ENCODE measurements at regions not wholly inside any gene's neighbourhood (a gene's known extent, or its start where the extent isn't known, plus 50 kb on each side); places are given as distances from the start of the nearest gene placed in this dataset.

DNA sequence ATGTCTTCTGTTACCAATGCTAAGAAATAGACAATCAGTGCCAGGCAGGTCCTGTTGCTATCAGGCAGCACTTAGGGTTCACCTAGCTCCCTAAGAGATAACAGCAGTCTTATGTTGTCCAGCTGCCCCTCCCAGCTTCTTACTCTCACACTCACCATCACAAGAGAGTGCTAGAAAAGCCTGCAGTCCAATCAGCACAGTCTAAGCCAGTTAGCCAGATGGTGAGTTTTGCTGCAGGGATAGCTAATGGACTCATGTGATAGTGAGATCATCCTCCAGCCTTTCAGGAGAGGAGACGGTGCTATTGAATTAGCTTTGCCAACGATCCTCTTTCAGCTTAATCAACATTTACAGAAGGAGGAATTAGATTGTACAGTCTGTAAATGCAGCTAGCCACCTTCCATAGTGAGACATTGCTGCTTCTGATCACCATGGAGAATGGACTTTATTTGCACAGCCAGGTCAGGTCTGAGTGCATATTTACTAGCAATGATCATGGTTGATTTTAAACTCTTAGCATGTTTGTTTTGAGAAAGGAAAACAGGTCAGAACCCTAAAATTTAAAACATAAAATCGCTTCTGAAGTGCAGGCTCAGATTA, 438.3 kb downstream of the CENPC start:
- DNase-seq = no peak

DNA sequence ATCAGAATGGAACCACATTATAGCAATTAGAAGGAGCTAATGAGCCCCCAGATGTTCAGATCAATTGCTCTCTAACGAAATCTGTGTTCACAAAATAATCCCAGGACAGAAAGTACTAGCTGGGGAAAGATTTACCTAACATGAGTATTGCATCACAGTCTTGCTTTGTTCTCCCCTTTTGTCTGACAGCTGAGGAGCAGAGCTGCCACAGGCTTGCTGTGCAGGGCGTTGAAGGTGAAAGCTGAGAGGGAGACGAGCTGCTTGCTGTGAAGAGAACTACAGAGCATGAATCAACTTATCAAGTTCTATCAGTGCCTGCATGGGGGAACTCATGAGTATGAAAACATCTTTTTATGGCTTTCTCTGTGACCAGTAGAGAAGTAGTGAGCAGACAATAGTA, 441.2 kb downstream of the CENPC start:
- no peak for DNase-seq

DNA sequence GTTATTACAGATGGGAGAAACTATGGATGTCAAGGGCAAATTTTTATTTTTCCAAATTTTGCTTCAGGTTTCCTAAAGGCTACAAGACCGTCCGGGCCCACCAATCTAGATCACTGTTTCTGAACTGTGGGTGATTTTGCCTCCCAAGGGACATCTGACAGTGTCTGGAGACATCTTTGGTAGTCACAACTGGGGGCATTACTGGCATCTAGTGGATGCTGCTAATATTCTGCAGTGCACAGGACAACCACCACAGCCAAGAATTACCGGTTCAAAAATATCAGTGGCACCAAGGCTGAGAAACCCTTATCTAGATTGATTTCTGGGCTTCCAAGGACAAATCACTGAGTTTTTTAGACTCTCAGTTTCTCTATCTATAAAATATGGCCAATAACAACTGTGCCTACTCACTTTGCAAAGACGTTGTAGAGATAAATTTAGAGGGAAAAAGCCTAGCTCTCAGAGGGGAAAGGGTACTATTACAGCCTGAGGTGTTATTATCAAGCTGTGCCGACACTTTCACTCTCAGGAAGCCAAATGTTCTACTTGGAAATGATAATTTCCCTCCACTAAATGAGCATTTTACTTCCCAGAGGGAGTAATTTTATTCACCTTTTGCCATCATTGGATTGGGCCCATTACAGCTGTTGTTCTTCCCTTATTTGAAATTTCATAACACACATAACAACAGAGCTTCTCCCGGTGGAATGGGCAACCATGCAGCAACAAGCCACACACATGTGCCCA, 442.1 kb downstream of the CENPC start:
- no peak for DNase-seq

DNA sequence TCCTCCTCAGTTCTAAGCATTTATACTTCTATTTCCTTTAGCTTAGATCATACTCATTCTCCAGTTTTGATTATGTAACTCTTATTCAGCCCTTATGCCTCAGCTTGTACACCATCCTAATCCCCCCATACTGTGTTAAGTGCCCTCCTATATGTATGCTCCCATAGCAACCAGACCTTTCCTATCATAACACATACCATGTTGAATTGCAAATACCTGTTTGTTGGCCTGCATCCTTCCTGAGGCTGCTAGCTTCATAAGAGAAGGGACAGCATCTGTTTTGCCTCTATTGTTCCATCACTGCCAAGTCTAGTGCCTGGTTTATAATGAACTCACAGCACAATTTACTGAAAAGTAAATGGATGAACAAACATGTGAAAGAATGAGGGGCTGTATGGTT, 443.7 kb downstream of the CENPC start:
- no peak for DNase-seq

DNA sequence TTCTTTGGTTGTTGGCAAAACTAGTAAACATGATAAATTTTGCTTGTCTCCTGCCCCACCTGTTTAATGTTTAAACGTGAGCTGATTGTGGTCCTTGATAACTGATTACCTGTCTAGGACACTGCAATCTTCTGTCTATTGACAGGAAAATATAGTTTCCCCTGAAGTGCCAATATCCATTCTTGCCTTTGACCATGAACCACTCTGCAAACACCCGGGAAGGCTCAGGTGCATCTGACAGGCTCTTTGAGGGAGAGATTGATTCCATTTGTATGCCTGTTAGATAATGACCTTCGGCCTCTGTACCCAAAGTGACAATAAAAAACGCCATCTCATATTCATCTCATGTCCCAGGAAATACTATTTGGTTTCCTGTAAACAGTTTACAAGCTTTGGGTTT, 453.0 kb downstream of the CENPC start:
- DNase-seq = no peak

DNA sequence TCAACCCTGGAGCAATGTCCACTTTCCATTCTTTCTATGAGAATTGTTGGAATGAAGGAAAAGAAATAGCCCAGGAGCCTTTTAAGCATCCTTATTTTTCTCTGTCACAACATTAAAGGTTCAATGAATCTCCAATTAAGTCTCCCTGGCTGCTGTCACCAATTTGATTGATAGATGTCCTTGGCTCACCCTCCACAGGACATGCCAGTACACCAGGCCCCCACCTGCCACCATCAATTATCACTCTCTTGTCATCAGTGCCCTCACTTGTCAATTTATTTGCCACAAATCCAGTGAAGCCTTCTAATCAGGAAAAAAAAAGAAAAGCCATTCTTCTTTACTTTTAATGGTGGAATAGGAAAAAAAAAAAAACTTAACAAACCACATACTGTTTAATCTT, 453.6 kb downstream of the CENPC start:
- no peak for DNase-seq

DNA sequence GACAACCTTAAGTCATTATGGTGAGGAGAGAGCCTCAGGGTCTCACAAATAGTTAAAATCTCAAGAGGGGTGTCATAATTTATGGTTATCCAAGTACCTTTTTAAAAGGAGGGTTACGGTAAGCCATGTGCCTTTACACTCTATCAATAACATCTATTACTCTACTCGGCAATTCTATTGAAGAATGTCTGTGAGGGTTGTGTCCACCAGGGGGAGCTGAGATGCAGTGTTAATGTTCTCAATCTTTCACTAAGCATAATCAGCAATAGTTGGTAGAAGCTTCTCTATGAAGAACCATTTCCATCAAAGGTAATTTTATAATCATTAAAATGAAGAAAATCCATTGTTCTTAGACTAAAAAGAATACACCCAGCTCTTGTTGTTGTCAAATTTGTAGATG, 457.4 kb downstream of the CENPC start:
- DNase-seq = no peak

DNA sequence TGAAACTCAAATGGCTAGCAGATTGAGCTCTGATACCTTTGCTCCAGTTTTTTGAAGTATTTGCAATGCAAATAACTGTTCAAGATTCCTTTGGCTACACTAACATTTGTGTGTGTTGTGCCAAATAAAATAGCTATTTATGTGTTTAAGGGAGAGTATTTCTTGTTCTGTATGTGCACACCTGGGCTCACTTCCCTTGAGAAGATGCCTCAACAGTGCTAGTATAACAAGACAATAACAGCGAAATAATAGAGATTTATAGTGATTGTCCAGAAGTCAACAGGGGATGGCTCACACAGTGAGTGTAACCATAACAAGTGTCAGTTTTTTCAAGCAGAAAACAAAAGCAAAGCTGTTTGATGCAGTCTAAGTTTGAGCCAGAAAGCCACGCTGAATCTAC, 460.5 kb downstream of the CENPC start:
- no peak for DNase-seq

DNA sequence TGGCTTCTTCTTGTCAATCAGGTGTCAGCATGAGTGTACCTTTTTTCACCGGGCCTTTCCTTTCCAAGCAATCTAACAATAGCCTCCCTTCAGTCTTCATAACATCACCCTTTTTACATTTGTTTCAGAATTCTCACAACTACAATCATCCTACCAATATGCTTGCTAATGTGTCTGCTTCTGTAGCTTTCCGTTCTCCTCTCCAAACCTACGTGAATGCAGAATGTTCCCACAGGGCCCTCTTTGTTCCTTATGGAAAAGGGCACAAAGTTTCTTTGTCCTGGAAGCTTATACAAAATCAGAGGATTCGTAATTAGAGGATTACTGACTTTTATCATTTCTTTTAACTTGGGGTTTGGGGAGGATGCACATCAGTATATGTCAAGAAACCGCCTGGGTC, 461.8 kb downstream of the CENPC start:
- no peak for DNase-seq

DNA sequence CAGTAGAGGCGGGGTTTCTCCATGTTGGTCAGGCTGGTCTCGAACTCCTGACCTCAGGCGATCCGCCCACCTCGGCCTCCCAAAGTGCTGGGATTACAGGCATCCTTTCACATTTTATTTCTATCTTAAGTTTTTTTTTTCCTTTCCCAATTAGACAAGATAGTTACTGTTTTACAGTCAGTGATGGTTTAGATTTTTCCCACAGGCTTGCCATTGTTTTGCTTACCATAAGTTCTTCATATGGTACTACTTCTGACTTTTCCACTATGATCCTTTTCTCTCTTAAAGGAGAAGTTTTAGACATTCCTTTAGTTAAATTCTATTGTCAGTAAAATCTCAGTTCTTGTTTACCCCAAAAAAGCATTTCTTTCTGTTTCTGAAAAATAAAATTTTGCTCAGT, 462.6 kb downstream of the CENPC start:
- no peak for DNase-seq

DNA sequence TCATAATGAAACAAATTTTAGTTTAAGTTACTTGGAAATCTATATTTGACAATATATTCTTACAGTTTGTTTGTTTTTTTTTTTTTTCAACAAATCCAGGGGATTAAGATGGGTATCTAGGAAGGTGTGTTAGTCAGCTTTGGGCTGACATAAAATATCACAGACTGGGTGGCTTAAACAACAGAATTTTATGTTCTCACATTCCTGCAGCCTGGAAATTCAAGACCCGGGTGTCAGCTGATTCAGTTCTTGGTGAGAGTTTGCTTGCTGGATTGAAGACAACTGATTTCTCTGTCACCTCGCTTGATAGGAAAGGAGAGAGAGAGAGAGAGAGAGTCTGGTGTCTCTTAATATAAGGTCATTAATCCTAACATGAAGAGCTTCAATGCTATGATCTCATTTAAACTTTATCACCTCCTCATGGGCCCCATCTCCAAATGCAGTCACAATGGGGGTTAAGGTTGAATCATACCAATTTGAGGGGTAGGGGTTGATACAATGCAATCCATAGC, 465.2 kb downstream of the CENPC start:
- no peak for DNase-seq

DNA sequence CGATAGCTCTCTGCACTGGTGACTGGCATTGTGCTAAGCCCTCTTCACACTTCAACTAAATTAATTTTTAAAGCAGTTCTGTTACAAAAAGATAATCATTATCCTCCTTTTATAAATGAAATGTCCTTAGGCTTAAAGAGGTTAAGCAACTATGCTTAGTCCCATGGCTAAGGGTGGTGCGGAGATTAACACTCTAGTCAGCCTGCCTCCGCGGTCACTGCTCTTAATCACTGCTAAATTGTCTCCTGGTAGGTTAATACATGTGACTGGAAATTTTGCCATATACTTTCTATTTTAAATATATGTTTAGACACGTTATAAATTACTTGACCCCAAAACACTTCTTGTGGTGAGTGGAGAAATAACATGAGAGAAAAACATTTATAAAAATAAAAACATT, 473.7 kb downstream of the CENPC start:
- DNase-seq = no peak

DNA sequence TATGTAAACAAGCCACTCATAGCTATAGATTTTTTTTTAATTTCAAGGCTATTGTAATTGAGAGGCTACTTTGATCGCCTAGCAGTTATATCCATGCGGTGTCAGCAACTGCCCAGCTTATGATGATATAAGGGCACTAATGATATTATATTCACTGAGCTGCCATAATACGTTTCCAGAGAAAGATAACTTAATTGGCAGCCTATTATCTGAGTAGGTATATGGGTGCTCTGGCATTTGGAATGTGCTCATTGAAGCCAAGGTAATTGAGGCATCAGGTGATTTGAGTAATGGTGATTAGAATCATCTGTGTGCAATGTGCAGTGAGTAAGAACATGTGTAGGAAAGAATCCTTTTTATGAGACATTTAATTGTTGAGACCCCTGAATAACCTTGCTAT, 490.0 kb downstream of the CENPC start:
- no peak for DNase-seq

DNA sequence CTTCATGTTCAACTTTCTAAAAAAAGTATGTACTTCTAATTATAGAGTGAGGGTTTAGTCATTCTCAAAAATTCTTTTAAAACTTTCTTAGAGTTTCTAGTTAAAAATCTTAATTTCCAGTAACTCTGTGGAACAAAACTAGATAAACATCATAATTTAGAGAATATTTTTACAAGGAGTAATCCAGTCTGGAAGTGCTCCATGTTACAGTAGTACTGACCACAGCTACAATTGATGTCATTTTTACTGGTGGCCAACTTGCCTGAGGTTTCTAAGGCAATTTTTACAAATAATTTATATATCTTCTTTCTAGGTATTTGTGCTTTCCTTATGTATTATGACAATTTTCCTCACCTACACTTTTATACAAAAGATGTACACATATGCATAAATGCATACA, 490.4 kb downstream of the CENPC start:
- DNase-seq = no peak

DNA sequence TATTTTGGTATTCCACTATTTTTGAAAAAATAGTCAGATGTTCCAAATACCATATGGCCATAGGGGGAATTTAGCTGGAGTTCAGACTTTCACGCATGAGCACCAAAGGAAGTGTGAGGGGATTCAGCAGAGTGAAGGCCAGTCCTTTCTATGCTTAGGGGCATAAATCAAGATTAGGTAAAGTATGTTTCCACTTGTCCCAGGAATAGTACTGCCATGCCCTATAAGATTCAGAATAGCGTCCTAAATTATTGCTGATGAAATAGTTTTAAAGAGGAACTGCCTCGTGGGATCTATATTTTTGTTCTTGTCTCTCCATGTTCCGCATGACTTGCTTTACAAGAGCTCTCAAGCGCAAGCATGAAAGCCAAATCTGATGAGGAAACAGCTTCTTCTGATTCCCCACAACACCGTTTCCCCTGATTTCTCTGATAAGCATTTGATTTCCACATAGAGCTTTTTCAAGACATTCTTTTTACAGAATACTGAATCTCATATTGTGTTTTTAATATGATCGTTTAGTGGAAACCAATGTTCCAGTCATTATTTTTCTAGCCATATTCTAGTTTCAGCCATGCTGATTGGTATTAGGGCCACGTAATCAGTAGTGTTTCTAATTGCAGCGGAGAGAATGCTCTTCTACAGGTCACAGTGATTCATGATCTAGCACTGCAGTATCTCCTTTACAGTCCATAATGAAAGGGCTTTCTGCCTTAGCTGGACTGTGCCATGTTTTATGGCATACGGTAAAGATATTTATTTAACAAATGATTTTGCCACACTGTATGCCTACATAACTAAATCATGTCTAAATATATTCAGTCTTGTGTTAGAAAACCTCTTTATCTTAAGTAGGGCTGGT, 492.3 kb downstream of the CENPC start:
- DNase-seq = peak; percentile 69

DNA sequence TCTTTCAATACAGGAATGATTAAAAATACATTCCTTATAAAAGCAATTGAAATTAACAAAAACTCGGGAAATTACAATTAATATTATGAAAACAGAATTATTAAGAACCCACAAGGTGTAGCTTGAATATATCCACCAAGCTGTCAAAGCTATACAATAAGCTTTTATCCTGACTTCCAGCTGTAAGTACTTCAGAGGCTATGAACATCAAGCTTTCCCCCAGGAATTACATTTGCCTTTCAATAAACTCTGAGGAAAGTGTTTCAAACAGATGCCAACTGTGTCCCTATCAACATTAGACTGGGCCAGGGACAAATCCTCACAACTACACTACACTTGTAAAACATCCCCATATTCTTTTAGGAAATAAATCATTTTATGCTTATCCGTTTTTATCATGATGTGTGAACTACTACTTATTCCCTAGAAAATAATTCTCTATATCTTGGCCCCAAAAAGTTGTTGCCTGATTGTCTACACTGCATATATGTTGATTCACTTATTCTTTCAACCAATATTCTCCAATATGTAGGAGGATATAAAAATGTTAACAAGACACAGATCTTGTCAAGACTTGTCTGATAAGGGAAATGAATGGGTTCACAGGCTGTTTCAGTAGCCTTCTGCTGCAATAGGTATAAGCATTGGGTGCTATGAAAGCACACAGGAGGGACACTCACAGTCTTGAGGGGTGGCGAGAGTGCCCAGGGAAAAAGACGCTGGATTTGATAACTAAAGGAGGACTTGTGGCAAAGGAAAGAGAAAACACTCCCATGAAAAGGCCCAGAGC, 494.1 kb downstream of the CENPC start:
- no peak for DNase-seq

DNA sequence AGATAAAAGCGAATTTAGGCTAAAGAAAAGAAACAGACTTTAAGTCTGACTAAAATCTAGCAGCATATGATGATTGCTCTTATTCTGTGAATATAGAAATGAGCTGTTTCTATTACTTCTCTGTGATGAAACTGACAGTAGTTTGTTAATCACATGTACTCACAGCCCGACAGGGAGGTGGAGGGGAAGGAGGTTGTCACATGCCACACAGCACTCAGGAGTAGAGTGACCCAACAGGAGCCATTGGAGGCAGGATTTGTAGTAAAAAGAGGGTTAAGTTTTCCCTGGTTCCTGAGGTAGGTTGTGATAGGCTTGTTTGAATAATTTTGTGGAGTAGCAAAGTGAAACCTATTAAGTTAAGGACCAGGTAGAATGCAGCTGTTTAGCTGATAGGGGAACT, 495.9 kb downstream of the CENPC start:
- no peak for DNase-seq

DNA sequence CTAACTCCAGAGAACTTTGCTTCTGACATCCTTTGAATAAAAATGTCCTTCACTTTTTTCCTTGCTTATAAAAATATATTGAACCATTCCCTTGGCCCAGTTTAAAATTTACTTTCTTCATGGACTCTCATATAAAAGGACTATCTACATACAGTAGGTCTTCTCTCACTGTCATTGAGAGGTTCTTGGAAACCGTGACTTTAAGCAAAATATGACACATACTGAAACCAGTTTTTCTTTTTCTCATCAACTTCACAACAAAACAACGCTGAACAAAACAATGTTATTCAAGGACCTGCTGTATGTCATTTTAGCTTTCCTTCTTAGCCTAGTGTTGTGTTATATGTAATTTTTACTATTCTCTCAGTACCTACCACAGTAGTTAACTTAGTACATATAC, 496.8 kb downstream of the CENPC start:
- no peak for DNase-seq

DNA sequence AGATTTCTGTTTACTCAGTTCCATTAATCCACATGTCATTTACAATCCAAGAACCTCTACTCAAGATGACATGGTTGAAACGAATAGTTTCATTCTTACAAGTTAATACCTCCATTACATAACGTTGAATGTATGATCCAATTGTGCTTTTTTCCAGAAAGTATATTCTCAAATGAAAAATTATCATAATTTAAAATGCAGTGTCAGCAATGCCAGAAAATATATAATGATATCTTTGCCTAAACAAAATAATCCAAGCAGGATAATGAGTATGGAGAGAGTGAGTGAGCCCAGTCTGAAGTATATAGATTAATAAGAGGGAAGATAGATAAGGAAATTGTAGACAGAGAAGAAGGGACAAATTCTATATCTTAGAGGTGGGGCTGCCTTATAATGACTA, 505.0 kb downstream of the CENPC start:
- DNase-seq = no peak

DNA sequence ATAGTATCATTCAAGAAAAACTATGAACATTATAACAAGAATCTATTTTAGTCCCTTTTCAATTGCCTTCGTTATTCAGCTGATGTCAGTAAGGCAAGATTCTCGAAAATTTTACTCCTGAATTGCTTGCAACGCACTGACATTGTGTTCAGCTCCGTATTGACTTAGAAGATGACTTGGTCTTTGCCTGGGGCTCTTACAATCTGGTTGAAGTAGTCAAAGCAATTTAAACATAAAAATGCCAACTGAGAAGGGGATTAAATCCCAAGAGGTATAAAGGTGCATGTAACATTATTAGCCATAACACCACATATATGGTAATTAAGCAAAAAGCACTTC, 507.1 kb downstream of the CENPC start:
- DNase-seq = no peak

DNA sequence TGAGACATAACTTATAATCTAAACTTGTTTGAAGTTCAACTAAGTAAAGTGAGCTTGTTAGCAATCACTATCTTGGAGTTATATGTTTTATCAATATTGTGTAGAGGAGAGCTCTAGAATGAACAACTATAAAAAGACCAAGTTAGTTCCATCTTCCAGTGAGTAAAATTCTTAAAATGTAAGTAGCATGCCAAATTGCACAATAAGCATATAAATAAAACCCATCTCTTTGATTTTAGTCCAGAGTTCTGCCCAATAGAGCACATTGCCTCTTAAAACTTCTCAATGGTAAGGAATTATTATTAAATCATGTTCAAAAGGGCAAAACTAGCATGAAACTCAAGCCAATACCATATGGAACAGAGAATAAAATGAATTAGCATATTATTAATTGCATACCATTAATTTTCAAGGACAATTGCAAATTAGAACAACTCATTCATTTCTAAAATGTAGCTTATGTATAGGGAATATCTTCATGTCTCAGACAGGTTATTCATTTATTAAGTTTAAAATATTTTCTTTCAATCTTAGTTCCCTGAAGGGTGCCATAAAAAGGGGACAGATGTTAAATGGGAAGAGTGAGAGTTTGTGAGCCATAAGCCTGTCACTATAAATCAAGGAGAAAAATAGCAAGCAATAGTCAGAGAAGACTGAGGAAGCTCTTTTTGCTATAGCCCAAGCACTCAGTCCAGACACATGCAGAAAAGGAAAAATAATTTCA, 507.6 kb downstream of the CENPC start:
- DNase-seq = no peak

DNA sequence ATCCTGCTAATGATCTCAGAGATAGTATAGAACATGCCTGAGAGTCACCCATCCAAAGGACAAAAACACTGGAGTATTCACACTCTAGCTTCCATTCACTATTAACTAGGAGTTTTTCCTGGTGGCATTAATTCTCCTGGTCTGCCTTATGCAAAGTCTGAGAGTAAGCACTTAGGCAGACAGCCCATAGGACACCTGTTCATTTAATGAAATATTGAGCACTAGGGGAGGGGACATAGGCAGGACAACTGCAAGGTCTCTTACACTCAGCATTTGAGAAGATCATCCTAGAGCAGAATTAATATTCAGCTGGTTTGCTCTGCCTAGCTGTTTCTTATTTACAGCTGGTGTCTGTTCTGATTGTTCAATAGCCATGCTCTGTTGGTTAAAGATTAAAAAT, 508.5 kb downstream of the CENPC start:
- no peak for DNase-seq

DNA sequence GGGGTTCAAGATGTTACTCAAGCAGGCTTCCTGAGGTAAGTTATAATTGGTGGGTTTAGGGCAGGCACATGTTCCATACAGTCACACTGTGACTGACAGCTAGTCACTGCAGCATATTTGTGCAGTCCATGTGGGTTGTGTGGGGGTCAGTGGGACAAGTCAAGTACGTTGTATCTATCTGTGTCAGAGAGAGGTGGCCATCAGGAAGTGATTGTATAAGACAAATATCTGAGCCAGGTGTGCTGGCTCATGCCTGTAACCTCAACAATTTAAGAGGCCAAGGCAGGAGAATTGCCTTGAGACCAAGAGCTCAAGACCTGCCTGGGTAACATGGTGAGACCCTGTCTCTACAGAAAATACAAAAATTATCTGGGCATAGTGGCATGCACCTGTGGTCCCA, 509.3 kb downstream of the CENPC start:
- DNase-seq = no peak
